ENCODE measurements at regions not wholly inside any gene's neighbourhood (a gene's known extent, or its start where the extent isn't known, plus 50 kb on each side); places are given as distances from the start of the nearest gene placed in this dataset.

DNA sequence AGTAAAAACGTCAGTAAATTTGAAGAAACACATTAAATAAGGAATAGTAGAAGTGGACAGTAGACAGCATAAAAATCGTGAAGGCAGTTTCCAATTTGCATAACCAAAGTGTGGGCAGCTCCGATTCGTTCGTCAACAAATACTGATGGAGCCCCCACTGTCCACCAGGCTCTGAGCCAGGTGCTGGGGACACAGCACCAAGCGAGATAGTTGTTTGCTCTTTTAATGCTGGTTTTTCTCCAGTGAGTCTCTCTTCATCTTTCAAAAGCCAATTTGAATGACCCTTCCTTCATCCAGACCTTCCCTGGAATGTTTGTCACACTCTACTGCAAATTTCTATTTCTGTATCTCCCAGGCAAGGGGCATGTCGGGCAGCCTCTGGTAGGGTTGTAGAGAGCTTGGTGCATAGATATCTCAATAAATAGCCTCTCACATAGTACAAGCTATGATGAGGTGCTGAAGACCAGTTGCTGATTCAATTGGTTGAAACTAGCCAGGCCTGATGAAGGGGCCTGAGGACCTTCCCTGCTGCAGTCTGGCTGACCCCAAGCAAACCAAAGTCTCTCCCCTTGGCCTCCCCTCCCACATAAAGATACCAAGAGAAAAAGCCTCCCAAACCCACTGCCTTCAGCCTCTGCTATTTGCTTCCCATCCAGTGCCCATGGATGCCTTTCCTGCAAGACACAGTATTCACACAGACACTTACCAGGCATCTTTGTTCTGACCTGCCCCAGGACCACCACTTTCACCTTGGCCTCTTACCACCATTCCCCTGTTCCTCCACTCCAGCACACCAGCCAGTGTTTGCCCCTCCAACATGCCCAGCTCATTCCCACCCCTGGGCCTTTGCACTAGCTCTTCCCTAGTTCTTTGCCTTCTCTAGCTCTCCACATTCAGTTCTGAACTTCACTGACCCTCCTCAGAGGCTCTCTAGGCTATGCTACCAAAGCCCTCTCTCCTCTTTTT, 125.2 kb downstream of the CEBPB start:
- DNase-seq, result no peak

DNA sequence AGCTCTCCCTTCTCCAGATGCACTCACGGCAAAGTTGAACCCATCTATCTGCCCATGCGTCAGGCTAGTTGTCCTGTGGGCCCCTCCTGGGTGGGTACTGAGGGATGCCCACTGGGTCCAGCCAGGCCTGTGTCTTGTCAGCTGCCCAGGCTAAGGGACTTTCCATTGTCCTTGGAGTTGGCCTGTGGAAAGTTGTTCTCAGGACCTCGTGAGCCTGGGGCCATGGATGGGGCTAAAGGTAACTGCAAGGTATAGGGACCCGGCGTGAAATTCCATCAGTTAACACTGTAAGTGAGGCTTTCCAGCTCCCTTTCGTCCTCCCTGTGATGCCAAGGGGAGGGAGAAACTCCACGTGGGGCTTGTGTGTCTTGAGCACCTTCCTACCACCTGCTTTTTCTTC, 126.5 kb downstream of the CEBPB start:
- no peak for DNase-seq

DNA sequence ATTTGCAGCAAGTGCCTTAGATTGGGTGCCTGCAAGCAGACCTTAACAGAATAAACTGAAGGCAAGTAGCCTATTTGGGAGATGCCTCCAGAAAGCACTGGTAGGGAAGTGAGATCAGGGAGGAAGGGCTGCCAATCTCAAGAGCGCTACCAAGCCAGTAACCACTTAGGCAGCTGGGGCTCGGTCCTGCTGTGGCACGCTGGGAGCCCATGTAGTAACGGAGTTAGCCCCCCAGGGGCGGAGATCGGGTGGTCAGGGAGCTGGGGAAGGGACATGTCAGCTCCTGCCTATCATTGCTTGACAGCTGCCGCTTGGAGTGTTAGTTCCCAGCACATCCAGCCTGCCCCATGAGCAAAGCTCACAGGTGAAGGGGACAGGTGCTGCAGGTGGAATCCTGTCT, 127.0 kb downstream of the CEBPB start:
- no peak for DNase-seq

DNA sequence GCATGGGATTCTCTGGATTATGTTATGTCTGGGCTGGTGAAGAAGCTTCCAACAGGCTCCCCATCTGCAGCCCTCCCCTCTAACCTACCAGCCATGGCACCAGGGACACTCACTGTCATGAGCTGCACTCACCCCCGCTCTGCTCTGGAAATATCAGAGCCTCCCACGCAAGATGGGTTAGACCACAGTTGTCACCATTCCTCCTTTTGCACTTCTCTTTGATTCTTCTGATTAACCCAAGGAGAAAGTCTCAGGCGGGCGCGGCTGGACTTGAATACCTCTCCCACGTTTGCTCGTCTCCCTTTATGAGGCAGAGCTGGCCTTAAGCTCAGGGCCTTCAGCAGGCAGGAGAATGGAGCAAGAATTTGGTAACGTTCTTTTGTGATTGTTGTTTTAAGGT, 128.1 kb downstream of the CEBPB start:
- DNase-seq, result no peak

DNA sequence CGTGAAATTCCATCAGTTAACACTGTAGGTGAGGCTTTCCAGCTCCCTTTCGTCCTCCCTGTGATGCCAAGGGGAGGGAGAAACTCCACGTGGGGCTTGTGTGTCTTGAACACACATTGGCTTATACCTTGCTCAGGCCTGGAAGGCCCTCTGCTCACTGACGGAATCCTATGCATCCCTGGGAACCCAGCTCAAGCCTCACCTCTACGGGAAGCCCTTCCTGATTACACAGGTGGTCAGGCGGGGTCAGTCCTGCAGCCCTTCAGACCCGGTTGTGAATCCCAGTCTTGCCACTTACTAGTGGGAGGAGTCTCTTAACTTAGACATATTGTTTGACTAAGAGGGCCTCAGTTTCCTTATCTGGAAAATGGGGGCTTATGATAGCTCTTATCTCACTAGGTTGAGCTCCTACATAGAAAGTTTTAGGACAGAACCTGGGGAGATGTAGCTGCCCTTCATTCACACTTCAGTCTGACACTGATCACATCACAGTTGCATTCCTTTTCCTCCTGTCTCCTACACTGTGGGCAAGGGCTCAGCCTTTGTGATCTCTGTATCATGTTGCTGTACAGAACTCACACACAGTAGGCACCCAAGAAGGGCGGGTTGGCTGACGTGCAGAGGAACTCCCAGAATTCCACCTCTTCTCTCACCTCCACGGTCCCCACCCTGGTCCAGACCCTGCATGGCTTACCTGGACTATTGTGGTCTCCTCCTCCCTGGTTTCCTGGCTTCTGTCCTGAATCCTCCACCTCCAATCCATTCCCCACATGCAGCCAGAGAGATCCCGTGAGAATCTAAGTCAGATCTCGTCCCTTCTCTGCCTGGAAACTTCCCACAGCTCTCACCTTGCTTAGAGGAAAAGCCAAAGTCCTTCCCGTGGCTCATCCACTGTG, 129.6 kb downstream of the CEBPB start:
- DNase-seq, result no peak

DNA sequence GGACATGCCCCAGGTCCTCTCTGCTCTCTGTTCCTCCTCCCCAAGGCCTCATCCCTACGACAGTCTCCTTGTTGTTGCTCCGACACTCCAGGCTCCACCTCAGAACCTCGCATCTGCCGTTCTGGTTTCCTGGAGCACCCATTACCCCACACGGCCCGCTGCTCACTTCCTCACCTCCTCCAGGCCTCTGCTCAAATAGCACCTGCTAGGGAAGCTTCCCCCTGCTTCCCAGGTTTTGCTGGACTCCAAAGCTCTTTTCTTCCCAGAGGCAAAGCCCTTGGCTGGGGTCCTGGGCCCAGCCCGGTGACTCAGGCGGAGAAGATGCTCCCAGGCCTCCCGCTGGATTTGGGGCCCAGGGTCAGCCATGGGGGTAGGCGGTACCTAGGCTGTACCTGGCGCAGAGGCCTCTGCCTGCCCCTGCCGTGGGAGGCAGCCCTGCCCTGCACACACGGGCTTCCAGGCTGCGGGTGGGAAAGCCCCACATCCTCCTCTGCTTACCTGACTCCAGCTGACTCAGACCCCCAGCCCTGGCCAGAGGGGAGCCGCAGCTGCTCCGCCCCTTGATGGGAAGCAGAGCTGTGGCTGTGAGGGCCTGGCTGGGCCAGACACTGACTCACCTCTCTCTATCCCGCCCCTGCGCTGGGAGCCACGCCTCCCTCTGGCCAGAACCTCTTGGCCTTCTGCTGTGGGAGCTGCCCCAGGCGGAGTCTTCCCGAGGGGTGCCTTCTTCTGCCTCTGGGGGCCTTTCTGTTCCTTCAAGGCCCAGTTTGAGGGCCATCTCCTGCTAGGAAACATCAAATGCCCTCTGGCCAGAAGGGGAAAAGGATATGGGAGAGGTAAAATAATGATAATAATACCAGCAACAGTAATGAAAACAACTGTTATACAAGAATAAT, 130.5 kb downstream of the CEBPB start:
- DNase-seq, result no peak

DNA sequence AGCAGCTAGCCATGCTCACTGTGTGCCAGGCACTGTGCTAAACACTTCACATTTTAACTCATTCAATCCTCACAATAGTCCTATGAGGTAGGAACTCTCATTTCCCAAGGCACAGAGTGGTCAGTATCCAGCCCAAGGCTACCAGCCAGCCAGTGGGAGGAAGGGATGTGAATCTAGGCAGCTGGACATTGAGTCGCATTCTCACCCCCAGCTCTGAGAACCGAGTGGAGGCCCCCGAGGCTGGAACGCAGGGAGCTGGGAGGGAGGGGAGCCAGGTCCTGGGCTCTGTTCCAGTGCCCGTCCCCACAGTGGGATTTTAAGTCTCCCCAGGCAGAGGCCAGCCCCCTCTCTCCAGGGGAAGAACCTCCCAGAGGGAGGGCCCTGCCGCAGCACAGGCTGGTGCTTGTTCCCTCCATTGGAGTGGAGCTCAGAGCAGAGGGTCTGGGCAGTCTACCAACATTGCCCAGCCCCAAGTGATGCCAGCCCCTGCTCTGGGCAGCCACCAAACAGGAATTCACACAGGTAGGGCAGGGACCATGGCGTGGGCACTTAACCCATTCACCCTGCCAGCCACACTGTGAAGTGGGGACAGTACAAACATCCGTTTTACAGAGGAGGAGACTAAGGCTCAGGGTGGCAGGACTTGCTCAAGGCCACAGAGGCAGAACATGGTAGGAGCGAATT, 131.3 kb downstream of the CEBPB start:
- DNase-seq, result no peak

DNA sequence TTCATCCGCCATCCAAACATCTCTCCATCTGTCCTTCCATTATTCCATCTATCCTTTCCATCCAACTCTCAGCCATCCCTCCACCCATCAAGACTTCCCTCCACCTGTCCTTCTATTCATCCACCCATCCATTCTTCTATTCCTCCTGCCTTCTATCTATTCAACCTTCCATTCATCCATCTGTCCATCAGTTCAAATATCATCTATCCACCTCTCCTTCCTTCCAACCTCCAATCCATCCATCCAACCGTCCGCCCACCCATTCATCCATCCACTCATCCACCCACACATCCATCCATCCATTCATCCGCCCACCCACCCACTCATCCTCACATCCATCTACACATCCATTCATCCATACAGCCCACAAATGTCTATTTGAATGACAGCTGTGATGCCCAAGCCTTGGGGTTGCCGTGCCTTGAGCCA, 132.1 kb downstream of the CEBPB start:
- DNase-seq, result no peak

DNA sequence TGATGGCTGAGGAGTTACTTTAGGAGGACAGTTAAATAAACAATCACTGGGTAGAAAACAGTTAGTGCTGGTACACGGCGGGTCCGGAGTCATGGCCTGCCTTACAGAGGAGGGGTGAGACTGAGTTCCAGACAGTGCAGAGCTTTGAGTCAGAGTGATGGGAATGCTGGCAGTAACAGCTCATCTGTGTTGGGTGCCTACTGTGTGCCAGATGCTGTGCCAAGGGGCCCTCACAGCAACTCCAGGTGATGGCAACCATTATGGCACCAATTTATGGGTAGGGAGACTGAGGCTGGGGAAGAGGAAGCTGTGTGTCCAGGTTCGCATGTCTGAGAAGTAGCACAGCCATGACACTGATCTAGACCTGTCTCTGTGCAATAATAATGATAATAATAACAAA, 132.6 kb downstream of the CEBPB start:
- DNase-seq, result no peak

DNA sequence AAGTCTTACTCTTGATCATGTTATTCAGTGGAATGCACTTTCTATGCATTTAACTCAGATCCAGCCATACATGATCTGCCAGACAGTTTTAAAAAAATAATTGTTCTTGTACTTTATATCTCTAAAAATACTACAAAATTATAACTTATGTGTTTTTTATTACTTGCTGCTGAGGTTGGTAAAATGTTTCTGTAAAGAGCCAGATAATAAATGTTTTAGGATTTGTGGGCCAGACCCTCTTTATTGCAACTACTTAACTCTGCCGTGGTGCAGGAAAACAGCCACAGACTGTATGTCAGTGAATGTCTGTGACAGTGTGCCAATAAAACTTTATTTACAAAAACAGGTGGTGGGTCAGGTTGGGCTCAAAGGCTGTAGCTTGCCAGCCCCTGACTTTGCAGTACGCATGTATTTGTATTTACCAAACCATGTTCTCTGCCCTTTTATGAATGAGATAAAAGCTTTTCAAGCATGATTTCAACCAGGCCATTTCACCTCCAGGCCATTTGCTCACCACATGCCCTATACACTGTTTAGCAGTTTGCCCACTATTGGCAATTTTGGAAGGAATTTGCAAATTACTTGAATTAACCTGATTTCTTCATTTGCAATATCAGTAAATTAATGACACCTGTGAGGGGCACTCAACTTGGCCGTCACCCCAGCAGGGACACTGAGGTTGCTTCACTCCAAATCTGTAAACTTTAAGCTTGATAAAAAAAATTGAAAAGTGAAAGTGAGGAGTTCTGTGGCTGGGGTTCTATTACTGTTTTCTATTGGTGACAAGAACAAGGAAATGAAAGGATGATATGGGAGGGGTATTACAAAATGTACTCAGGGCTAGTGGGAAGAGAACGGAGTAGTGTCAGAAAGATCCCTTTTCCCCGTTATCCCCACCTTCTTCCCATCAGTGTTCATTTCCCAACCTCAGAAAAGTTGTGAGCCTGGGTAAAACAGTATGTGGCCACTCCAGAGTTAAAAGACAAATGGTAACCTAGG, 133.4 kb downstream of the CEBPB start:
- no peak for DNase-seq

DNA sequence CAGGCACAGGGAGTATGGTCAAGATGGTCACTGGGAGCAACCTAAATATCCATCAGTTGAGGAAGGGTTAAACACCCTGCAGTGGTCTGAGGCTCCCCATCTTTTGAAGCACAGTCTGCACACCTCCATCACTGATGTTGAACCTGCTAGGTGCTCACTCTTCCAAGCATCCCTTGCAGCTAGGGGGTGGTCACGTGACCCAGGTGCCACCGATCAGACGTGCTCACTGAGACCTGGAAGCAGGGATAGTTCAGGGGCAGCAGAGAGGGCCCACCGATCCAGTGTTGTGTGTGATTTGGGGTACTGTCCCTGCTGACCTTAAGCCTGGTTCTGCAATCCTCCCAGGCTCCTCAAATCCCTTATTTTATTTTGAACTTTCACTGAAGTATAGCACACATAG, 134.6 kb downstream of the CEBPB start:
- DNase-seq, result no peak

DNA sequence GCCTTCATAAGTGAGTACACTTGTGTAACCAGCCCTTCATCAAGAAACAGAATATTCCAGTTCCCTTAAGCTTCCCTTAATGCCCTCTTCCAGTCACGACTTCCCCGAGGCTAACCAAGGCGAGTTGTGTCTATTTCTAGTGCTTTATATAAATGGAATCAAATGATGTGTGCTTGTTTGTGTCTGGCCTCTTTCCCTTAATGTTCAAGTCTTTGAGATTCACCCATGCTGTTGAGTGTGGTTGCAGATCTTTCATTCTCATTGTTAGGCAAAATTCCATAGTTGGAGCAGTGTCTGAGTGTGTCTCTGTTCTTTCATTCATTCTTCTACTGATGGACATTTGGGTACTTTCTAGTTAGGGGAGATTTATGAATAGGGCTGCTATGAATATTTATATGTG, 135.0 kb downstream of the CEBPB start:
- no peak for DNase-seq

DNA sequence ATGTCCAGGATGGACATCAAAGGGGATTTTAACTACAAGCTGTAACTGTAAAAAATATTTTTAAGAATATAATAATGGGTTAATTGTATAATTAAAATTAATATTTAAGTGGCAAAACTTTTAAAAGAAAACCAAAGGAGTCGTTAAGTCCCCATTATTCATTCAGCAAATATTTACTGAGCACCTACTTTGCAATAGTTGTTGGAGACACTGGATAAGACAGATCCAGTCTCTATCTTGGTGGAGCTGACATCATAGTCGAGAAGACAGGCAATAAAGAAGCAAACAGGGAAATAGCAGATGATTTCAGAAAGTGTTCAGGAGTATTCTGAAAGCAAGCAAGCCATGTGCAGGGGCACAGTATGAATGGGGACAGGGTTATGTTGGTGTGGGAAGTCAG, 137.0 kb downstream of the CEBPB start:
- DNase-seq, result no peak

DNA sequence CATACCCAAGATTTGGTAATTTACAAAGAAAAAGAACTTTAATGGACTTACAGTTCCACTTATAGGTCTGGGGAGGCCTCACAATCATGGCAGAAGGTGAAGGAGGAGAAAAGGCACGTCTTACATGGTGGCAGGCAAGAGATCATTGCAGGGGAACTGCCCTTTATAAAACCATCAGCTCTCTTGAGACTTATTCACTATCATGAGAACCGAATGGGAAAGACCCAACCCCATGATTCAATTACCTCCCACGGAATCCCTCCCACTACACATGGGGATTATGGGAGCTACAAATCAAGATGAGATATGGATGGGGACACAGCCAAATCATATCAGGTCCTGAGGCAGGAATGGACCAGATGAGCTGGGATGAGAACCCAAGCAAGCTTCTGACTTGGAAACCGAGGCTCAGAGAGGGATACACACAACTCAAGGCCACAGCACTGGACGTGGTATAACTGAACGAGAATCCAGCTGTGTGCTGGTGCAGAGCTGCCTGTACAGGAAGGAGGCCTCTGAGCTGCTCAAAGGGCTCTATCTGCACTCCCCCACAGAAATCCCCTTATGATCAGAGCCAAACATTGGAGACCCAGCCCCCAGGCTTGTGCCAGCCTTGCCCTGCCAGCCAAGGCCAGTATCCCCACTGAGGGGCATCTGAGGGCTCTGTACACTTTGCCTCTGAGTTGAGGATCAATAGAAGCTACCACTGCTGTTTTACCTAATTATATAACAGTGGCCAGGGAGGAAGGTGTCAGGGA, 137.8 kb downstream of the CEBPB start:
- DNase-seq, result no peak

DNA sequence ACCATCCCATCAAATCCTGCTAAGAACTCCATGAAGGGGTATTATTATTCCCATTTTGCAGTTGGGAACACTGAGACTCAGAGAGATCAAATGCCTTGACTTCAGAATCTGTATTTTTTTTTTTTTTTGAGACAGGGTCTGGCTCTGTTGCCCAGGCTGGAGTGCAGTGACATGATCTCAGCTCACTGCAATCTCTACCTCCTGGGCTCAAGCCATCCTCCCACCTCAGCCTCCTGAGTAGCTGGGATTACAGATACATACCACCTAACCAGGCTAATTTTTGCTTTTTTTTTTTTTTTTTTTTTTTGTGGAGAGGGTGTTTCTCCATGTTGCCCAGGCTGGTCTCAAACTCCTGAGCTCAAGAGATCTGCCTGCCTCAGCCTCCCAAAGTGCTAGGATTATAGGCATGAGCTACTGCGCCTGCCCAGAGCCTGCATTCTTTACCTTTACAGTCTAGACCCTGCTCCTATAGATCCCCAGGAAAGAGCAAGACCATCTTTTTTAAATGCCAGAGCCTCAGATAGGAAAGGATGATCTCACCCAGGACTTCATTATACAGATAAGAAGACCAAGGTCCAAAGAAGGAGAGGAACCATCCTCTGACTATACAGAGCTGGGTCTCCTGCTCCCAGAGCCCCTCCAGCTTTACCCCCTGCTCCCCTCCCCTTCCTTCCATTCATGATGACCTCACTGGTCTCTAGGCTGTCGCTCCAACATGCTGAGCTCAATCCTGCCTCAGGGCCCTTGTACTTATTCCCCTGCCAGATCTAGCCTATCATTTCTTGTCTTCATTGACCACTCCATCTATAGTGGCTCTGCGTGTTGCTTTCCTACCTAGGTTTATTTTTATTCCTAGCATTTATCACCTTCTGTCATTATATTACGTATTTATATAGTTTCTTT, 138.6 kb downstream of the CEBPB start:
- DNase-seq, result no peak

DNA sequence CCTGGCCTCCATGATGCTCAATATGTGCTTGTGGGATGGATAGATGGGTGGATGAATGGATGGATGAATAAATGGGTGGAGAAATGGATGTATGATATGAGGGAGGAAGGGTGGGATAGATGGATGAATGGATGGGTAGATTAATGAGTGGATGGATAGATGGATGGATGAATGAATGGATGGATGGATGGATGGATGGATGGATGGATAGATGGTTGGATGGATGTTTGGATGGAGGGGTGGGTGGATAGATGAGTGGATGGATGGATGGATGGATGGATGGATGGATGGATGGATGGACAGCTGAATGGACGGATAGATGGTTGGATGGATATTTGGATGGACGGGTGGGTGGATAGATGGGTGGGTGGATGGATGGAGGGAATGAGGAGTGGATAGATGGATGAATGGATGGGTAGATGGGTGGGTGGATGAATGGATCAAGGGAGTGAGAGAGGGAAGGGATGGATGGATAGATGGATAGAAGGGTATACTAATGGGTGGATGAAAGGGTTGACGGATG, 139.4 kb downstream of the CEBPB start:
- DNase-seq, result no peak

DNA sequence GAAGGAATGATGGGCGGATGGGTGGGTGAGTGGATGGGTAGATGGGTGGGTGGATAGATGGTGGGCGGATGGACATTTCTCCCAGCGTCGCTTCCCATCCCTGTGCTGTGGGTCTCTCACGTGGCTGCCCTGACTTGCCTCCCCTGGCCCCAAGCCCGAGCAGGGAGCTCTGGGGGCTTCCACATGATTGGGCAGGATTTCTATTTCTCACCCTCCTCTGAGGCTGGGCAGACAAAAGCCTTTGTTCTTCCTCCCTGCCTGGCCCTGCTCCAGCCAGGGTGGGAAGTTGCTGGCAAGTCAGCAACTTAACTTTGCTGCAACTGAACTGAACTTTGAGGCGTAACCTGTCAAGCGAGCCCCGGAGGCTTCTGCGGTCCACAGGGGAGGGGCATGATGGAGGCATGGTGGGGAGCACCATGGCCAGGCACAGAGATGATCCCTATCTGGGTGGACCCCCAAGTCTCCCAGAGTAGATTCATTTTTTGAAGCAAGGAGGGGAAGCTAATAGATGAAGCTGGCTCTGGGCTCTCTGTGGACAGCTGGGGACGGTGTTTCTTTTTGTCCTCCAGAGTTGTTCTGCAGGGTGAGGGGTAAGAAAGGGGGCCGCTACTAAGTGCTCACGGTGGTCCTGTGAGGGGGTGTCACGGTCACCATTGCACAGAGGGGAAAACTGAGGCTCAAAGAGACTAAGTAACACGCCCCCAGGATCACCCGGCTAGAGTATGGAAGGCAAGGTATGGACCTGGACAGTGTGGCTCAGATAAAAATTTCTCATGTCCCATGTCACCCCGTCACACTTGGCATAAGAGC, 140.1 kb downstream of the CEBPB start:
- DNase-seq, result no peak
